ENCODE measurements at regions not wholly inside any gene's neighbourhood (a gene's known extent, or its start where the extent isn't known, plus 50 kb on each side); places are given as distances from the start of the nearest gene placed in this dataset.

DNA sequence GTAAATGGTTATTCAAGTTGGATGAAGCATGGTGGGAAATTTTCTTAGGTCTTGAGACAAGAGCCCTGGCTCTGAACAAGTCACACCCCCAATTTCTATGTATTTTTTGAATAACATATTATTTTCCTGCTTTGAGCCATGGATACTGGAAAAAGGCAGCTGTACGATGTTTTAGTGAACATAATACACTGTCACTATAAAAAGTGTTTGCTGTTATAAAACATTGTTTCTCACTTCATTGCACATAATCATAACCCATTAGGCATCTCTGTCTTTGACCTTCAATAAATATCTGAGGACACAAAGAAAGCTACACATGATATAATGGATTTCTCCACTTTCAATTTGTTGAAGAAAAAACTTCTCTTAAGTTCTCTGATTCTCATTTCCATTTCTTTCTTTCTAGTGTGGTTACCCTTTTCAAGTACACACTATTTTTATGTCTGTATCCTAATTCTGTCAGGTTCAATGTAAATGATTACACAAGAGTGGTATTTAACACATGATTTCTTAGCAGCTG lies 283.9 kb upstream of the SP8 start:
- H3F3A ChIP-seq (ENCODE audit: low read length, unreplicated experiment): no peaks in the 10 kb centered on the region
- ChIA-PET POLR2A (ENCODE audit: unreplicated experiment) (no interaction called here), CTCF (no interaction called here)
- no peaks in the 10 kb centered on the region for H3K36me3 ChIP-seq (ENCODE audit: low read depth, low read length)
- H3K79me2 ChIP-seq (ENCODE audit: low read length): no peaks in the 10 kb centered on the region
- DNase-seq (no peak), ATAC-seq (no peak)
- BruUV-seq (replicated peaks): no TSS peak
- TF ChIP-seq EZH2phosphoT487 (IDR thresholded peaks at IDR 0.05; ENCODE audit: borderline replicate concordance, low read length) (no peak), EZH2 (IDR thresholded peaks at IDR 0.05; ENCODE audit: low read length, unreplicated experiment) (no peak)
- TF ChIP-seq, protein P1, sequence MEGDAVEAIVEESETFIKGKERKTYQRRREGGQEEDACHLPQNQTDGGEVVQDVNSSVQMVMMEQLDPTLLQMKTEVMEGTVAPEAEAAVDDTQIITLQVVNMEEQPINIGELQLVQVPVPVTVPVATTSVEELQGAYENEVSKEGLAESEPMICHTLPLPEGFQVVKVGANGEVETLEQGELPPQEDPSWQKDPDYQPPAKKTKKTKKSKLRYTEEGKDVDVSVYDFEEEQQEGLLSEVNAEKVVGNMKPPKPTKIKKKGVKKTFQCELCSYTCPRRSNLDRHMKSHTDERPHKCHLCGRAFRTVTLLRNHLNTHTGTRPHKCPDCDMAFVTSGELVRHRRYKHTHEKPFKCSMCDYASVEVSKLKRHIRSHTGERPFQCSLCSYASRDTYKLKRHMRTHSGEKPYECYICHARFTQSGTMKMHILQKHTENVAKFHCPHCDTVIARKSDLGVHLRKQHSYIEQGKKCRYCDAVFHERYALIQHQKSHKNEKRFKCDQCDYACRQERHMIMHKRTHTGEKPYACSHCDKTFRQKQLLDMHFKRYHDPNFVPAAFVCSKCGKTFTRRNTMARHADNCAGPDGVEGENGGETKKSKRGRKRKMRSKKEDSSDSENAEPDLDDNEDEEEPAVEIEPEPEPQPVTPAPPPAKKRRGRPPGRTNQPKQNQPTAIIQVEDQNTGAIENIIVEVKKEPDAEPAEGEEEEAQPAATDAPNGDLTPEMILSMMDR (conservative IDR thresholded peaks at IDR 0.05; ENCODE audit: low read depth, low read length): no peak
- H3K9ac ChIP-seq (ENCODE audit: low read length): no peak overlapping the region
- peaks cover 21% of the 10 kb centered on the region for H3K4me1 ChIP-seq (ENCODE audit: insufficient read depth, low read length)
- H4K20me1 ChIP-seq (ENCODE audit: low read length): no peaks in the 10 kb centered on the region
- H3K27me3 ChIP-seq (ENCODE audit: low read length): no peaks in the 10 kb centered on the region
- no peak overlapping the region for H2AFZ ChIP-seq (ENCODE audit: low read length)
- no peak overlapping the region for H3K27ac ChIP-seq (ENCODE audit: low read length)
- intact Hi-C loops (cut with micrococcal nuclease): no loop called here
- no peaks in the 10 kb centered on the region for H3K9me3 ChIP-seq (ENCODE audit: low read length)
- no peak overlapping the region for H3K4me2 ChIP-seq (ENCODE audit: low read length)
- H3K4me3 ChIP-seq (ENCODE audit: low read length): no peak overlapping the region
- no peaks in the 10 kb centered on the region for H3K9me2 ChIP-seq (replicated peaks; ENCODE audit: low read length)

DNA sequence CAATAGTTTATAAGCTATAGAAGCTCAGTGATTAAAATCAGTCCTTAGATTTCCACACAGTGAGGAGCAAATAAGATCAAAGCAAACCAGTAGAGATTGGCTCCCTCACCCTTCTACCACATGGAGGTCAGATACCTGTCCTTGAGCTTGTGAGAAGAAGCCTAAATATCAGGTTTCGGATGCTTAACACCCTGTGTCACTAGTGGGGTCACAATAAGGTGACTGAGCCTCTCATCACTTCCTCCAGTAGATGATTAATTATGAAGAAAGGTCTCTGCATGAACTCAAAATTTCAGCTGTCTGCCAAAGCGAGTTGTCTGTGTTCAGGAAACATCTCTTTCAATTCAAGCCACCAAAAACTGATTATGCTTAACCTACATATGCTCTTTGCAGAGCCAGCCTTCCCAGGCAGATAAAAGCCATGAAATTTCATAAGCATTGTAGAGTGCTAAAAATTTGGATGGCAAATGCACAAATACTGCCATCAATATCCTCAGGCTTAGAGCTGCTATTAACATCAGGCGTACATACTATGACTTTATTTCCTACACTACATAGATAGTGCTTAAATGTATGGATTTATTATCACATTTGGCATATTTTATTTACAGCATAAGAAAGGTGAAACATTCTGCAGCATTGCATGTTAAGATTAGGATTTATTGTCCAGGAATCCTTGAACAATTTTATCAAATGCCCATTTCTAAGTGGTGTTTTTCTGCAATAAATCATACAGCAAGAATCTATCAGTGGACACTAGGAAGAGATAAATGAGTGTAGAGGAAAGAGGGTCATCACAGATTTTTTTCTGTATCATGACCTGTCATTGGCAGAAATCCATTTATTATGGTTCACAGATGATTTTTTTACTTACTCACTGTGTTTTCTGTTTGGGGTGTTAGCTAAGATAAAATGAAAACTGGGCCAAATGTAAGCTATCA lies 285.1 kb upstream of the SP8 start:
- CTCF ChIA-PET: no interaction called here
- Histone ChIP-seq H3K4me2 (ENCODE audit: low read length) (no peak overlapping the region), H3K4me1 (ENCODE audit: insufficient read depth, low read length) (peaks cover 27% of the 10 kb centered on the region), H3K9me3 (ENCODE audit: low read length) (no peaks in the 10 kb centered on the region), H3K4me3 (ENCODE audit: low read length) (no peak overlapping the region), H3K27ac (ENCODE audit: low read length) (no peak overlapping the region), H3K27me3 (ENCODE audit: low read length) (no peaks in the 10 kb centered on the region), H3K9ac (ENCODE audit: low read length) (no peak overlapping the region), H3F3A (ENCODE audit: low read length, unreplicated experiment) (no peaks in the 10 kb centered on the region), H3K36me3 (ENCODE audit: low read depth, low read length) (no peaks in the 10 kb centered on the region), H3K9me2 (replicated peaks; ENCODE audit: low read length) (no peaks in the 10 kb centered on the region), H3K79me2 (ENCODE audit: low read length) (no peaks in the 10 kb centered on the region), H2AFZ (ENCODE audit: low read length) (no peak overlapping the region), H4K20me1 (ENCODE audit: low read length) (no peaks in the 10 kb centered on the region)
- ATAC-seq: no peak
- POLR2A ChIA-PET (ENCODE audit: unreplicated experiment): no interaction called here
- TF ChIP-seq, protein P1 (conservative IDR thresholded peaks at IDR 0.05; ENCODE audit: low read depth, low read length): no peak
- TF ChIP-seq EZH2 (IDR thresholded peaks at IDR 0.05; ENCODE audit: low read length, unreplicated experiment) (no peak), EZH2phosphoT487 (IDR thresholded peaks at IDR 0.05; ENCODE audit: borderline replicate concordance, low read length) (no peak)
- DNase-seq: peak; percentile 20
- BruUV-seq (replicated peaks): no TSS peak
- intact Hi-C loops (cut with micrococcal nuclease): no loop called here

DNA sequence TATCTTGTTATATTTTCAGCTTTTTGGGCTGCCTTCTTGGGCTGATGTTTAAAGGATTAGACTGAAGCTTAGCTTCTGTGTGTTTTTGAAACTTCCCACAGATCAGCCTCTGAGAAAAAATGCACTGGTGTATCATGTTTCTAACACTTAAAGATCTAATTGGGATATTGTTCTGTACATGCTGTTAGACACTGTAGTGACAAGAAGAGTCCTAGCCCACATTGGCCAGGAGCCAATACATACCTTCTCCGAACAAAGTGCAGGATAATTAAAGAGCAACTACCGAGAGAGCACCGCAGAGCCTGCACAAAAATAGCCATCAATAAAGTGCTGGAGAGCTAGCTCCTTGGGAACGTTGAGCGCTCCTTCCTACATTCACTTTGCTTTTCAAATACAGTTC lies 289.4 kb upstream of the SP8 start:
- H3K79me2 ChIP-seq (ENCODE audit: low read length): no peaks in the 10 kb centered on the region
- no peaks in the 10 kb centered on the region for H3K36me3 ChIP-seq (ENCODE audit: low read depth, low read length)
- H3F3A ChIP-seq (ENCODE audit: low read length, unreplicated experiment): no peaks in the 10 kb centered on the region
- no TSS peak for BruUV-seq (replicated peaks)
- no peaks in the 10 kb centered on the region for H3K27me3 ChIP-seq (ENCODE audit: low read length)
- H3K9me2 ChIP-seq (replicated peaks; ENCODE audit: low read length): no peaks in the 10 kb centered on the region
- no peak overlapping the region for H3K9ac ChIP-seq (ENCODE audit: low read length)
- ATAC-seq: no peak
- CTCF ChIA-PET: no interaction called here
- H3K9me3 ChIP-seq (ENCODE audit: low read length): no peaks in the 10 kb centered on the region
- H3K4me2 ChIP-seq (ENCODE audit: low read length): peak overlapping the region; percentile 63; the same call in 1 of the 2 replicates
- intact Hi-C loops (cut with micrococcal nuclease): loop anchor here (1.0 kb wide), 1 partner anchor 28 kb away; no protein-coding TSS in a partner anchor
- DNase-seq: no peak
- no peak overlapping the region for H2AFZ ChIP-seq (ENCODE audit: low read length)
- TF ChIP-seq, protein P1 (conservative IDR thresholded peaks at IDR 0.05; ENCODE audit: low read depth, low read length): no peak
- TF ChIP-seq EZH2 (IDR thresholded peaks at IDR 0.05; ENCODE audit: low read length, unreplicated experiment) (no peak), EZH2phosphoT487 (IDR thresholded peaks at IDR 0.05; ENCODE audit: borderline replicate concordance, low read length) (no peak)
- POLR2A ChIA-PET (ENCODE audit: unreplicated experiment): no interaction called here
- H3K4me1 ChIP-seq (ENCODE audit: insufficient read depth, low read length): peaks cover 39% of the 10 kb centered on the region
- no peak overlapping the region for H3K27ac ChIP-seq (ENCODE audit: low read length)
- no peaks in the 10 kb centered on the region for H4K20me1 ChIP-seq (ENCODE audit: low read length)
- H3K4me3 ChIP-seq (ENCODE audit: low read length): no peak overlapping the region
